Hepatocyte (in vitro differentiated cells): ENCODE measurements at regions not wholly inside any gene's neighbourhood (a gene's known extent, or its start where the extent isn't known, plus 50 kb on each side); places are given as distances from the start of the nearest gene placed in this dataset.

Experiments used
- EZH2 ChIP-seq: fragments of 200-600 bp; sonication (generic); IDR thresholded peaks from 2 replicates; pipeline ENCODE4 v1.6.1; 2016; ENCODE audit warnings: antibody characterized with exemption, mild to moderate bottlenecking, borderline replicate concordance
- EZH2phosphoT487 ChIP-seq: fragments of 200-600 bp; sonication (generic); IDR thresholded peaks from one replicate; pipeline ENCODE4 v1.6.1; 2018; ENCODE audit warnings: antibody characterized with exemption, mild to moderate bottlenecking, low read depth, moderate library complexity; ENCODE audit not compliant: unreplicated experiment, severe bottlenecking
- TF ChIP-seq, protein P1 (sequence below): fragments of 200-600 bp; sonication (generic); IDR thresholded peaks from 2 replicates; pipeline ENCODE4 v1.5.1; 2016; ENCODE audit warnings: antibody characterized with exemption, mild to moderate bottlenecking; ENCODE audit not compliant: poor library complexity

DNA sequence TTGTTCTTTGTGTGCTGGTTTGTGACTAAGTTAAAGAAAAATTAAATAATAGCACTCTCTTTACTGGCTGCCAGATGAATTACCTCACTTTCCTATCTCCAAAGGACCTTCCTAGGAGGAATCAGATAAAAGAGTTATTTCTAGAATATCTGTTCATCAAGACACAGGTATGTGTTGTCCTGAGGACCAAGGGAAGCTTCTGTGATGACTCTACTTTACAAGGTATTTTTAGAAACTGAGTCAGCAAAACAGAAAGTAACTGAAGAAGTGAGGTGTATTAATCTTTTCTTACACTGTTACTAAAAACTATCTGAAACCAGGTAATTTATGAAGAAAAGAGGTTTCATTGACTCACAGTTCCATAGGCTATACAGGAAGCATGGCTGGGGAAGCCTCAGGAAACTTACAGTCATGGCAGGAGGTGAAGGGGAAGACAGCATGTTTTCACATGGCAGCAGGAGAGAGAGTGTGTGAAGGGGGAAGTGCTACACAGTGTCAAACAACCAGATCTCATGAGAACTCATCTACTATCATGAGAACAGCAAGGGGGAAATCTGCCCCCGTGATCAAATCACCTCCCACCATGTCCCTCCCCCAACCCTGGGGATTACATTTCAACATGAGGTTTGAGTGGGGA, 189.2 kb upstream of the DMAC1 start:
- TF ChIP-seq, protein P1, sequence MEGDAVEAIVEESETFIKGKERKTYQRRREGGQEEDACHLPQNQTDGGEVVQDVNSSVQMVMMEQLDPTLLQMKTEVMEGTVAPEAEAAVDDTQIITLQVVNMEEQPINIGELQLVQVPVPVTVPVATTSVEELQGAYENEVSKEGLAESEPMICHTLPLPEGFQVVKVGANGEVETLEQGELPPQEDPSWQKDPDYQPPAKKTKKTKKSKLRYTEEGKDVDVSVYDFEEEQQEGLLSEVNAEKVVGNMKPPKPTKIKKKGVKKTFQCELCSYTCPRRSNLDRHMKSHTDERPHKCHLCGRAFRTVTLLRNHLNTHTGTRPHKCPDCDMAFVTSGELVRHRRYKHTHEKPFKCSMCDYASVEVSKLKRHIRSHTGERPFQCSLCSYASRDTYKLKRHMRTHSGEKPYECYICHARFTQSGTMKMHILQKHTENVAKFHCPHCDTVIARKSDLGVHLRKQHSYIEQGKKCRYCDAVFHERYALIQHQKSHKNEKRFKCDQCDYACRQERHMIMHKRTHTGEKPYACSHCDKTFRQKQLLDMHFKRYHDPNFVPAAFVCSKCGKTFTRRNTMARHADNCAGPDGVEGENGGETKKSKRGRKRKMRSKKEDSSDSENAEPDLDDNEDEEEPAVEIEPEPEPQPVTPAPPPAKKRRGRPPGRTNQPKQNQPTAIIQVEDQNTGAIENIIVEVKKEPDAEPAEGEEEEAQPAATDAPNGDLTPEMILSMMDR, result no peak
- no peak for TF ChIP-seq EZH2
- no peak for TF ChIP-seq EZH2phosphoT487
